Smooth muscle cell (in vitro differentiated cells): ENCODE measurements at regions not wholly inside any gene's neighbourhood (a gene's known extent, or its start where the extent isn't known, plus 50 kb on each side); places are given as distances from the start of the nearest gene placed in this dataset.

Experiments used
- DNase-seq: peaks from one replicate; lab custom pipeline; 2025; ENCODE audit not compliant: unreplicated experiment; lab: John Stamatoyannopoulos, UW
- H2AFZ ChIP-seq: fragments of 200-600 bp; sonication (generic); 2 replicates; pipeline ENCODE4 v1.6.0; 2016; ENCODE audit warnings: antibody characterized with exemption, low read depth, mild to moderate bottlenecking
- H3F3A ChIP-seq: fragments of 200-600 bp; sonication (generic); 2 replicates; pipeline ENCODE4 v1.6.0; 2017; ENCODE audit warnings: antibody characterized with exemption, low read depth
- H3K27ac ChIP-seq: fragments of 200-600 bp; sonication (generic); 2 replicates; pipeline ENCODE4 v1.5.1; 2016; ENCODE audit warnings: low read depth, mild to moderate bottlenecking
- H3K27me3 ChIP-seq: fragments of 200-600 bp; sonication (generic); 2 replicates; pipeline ENCODE4 v1.6.1; 2016; ENCODE audit warnings: low read depth, mild to moderate bottlenecking
- H3K36me3 ChIP-seq: fragments of 200-600 bp; sonication (generic); 2 replicates; pipeline ENCODE4 v1.5.1; 2016; ENCODE audit warnings: low read depth
- H3K4me1 ChIP-seq: fragments of 200-600 bp; sonication (generic); 2 replicates; pipeline ENCODE4 v1.5.1; 2016; ENCODE audit warnings: low read depth
- H3K4me2 ChIP-seq: fragments of 200-600 bp; sonication (generic); 2 replicates; pipeline ENCODE4 v1.6.0; 2016; ENCODE audit warnings: mild to moderate bottlenecking
- H3K4me3 ChIP-seq: fragments of 200-600 bp; sonication (generic); 2 replicates; pipeline ENCODE4 v1.5.1; 2016; ENCODE audit warnings: mild to moderate bottlenecking
- H3K79me2 ChIP-seq: fragments of 200-600 bp; sonication (generic); 2 replicates; pipeline ENCODE4 v1.6.0; 2016; ENCODE audit warnings: low read depth, mild to moderate bottlenecking
- H3K9ac ChIP-seq: fragments of 200-600 bp; sonication (generic); 2 replicates; pipeline ENCODE4 v1.6.0; 2016; ENCODE audit warnings: low read depth
- H3K9me3 ChIP-seq: fragments of 200-600 bp; sonication (generic); replicated peaks from 2 replicates; pipeline ENCODE4 v1.5.1; 2016; ENCODE audit warnings: low read depth
- H4K20me1 ChIP-seq: fragments of 200-600 bp; sonication (generic); 2 replicates; pipeline ENCODE4 v1.6.0; 2016; ENCODE audit warnings: low read depth
- WGBS: methylation state at CpG from one replicate; pipeline ENCODE4 v1.1.7; 2016; ENCODE audit warnings: low lambda C conversion rate; 5-methylcytosine and 5-hydroxymethylcytosine counted together
- TF ChIP-seq, protein P1 (sequence below): fragments of 200-600 bp; sonication (generic); IDR thresholded peaks from 2 replicates; pipeline ENCODE4 v1.5.1; 2017; ENCODE audit warnings: borderline replicate concordance, mild to moderate bottlenecking, antibody characterized with exemption; ENCODE audit not compliant: insufficient read depth, poor library complexity, severe bottlenecking

DNA sequence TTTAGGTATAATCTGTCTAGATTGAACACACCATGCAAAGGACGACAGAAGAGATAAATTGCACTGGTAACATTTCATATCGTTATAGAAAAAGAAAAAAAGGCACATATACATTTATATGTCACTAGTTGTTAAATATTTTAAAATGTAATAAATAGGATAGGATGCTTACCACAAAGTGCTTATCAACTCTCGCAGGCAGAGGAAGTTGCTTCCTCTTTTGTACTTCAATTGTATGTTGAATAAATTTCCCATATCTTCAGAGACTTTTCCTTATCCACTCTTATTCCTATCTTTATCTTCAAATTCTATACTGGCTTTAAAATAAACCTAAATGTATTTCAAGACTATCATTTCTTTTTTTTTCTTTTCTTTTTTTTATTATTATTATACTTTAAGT, 163.3 kb upstream of the SPOCK3 start:
- Histone ChIP-seq H3F3A (no peaks in the 10 kb centered on the region), H4K20me1 (no peaks in the 10 kb centered on the region), H3K9me3 (no peaks in the 10 kb centered on the region), H3K27me3 (no peaks in the 10 kb centered on the region), H3K79me2 (no peaks in the 10 kb centered on the region), H3K4me3 (no peak overlapping the region), H3K4me1 (no peaks in the 10 kb centered on the region), H3K27ac (no peak overlapping the region), H3K36me3 (no peaks in the 10 kb centered on the region), H3K4me2 (no peak overlapping the region), H3K9ac (no peak overlapping the region), H2AFZ (no peak overlapping the region)
- DNase-seq: no peak
- 93% methylated on average over 3 of the region's 3 CpGs for WGBS
- TF ChIP-seq, protein P1, sequence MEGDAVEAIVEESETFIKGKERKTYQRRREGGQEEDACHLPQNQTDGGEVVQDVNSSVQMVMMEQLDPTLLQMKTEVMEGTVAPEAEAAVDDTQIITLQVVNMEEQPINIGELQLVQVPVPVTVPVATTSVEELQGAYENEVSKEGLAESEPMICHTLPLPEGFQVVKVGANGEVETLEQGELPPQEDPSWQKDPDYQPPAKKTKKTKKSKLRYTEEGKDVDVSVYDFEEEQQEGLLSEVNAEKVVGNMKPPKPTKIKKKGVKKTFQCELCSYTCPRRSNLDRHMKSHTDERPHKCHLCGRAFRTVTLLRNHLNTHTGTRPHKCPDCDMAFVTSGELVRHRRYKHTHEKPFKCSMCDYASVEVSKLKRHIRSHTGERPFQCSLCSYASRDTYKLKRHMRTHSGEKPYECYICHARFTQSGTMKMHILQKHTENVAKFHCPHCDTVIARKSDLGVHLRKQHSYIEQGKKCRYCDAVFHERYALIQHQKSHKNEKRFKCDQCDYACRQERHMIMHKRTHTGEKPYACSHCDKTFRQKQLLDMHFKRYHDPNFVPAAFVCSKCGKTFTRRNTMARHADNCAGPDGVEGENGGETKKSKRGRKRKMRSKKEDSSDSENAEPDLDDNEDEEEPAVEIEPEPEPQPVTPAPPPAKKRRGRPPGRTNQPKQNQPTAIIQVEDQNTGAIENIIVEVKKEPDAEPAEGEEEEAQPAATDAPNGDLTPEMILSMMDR: no peak

DNA sequence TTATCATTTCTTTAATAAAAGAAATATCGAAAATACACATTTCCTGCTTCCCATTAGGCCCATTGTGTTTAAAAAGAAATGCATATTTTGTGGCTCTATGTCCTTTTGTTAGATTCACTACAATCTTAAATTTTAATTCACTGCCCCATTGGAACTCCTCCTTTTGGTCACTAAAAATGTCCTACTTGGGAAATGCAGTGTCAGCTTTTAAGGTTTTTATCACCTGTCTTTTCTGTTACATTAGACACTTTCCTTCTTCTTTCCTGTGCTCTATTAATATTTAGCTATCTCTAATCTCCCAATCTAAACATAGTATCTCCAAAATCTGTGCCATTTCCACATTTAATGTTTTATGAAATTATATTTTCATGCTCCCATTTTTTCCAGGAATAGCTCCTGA, 164.9 kb upstream of the SPOCK3 start:
- H3K4me3 ChIP-seq: no peak overlapping the region
- H3K9ac ChIP-seq: no peak overlapping the region
- H3K9me3 ChIP-seq: no peaks in the 10 kb centered on the region
- no peaks in the 10 kb centered on the region for H3K27me3 ChIP-seq
- H3K4me2 ChIP-seq: no peak overlapping the region
- H3K27ac ChIP-seq: no peak overlapping the region
- H3F3A ChIP-seq: no peaks in the 10 kb centered on the region
- no peaks in the 10 kb centered on the region for H4K20me1 ChIP-seq
- no peaks in the 10 kb centered on the region for H3K79me2 ChIP-seq
- no peak for DNase-seq
- TF ChIP-seq, protein P1: no peak
- H3K36me3 ChIP-seq: no peaks in the 10 kb centered on the region
- WGBS: 81% methylated on average over 1 of the region's 1 CpG
- no peak overlapping the region for H2AFZ ChIP-seq
- H3K4me1 ChIP-seq: no peaks in the 10 kb centered on the region

DNA sequence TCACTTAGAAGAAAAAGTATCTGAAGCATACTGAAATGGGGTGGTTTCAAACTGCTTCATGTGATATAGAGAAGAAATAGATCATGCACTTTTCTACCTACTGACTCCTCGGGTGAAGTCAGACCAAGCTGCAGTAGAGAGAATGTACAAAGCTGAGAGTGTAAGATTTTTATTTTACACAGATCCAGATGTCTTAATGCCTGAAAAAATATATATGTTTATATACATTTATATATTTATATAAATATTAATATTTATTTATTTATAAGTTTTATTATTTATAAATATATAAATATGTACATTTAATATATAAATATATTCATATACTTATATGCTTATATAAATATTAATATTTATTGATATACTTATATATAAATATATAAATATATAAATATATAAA, 171.9 kb upstream of the SPOCK3 start:
- H3K4me1 ChIP-seq: no peaks in the 10 kb centered on the region
- H3K27ac ChIP-seq: no peak overlapping the region
- no peaks in the 10 kb centered on the region for H4K20me1 ChIP-seq
- H3K4me3 ChIP-seq: no peak overlapping the region
- DNase-seq: no peak
- H2AFZ ChIP-seq: no peak overlapping the region
- H3K79me2 ChIP-seq: no peaks in the 10 kb centered on the region
- H3K27me3 ChIP-seq: peaks cover under 1% of the 10 kb centered on the region
- H3K4me2 ChIP-seq: no peak overlapping the region
- no peaks in the 10 kb centered on the region for H3F3A ChIP-seq
- H3K36me3 ChIP-seq: no peaks in the 10 kb centered on the region
- H3K9me3 ChIP-seq: no peaks in the 10 kb centered on the region
- TF ChIP-seq, protein P1: no peak
- no peak overlapping the region for H3K9ac ChIP-seq
- 91% methylated on average over 1 of the region's 1 CpG for WGBS

DNA sequence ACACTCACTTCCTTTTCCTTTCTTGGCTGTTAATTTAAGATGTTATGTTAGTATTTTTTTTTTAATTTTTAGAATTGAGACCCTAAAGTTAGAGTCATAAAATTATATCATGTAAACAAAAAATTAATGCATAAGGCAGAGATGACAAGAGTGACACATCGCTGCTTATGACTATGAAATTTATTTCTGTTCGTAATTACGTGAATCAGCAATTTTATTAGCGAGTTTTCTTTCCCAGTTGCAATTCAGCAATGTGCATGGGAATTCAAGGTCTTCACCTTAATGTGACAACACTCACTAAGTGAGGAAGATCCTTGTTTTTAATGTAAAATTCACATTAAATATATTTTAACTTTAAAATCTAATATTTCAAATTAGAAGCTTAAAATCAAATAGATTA, 181.2 kb upstream of the SPOCK3 start:
- no peak for DNase-seq
- H3K36me3 ChIP-seq: no peaks in the 10 kb centered on the region
- H3K4me1 ChIP-seq: no peaks in the 10 kb centered on the region
- no peak overlapping the region for H3K4me3 ChIP-seq
- H3K9ac ChIP-seq: no peak overlapping the region
- no peaks in the 10 kb centered on the region for H3K79me2 ChIP-seq
- no peaks in the 10 kb centered on the region for H3F3A ChIP-seq
- no peak overlapping the region for H3K4me2 ChIP-seq
- peaks cover 13% of the 10 kb centered on the region for H3K27me3 ChIP-seq
- H3K27ac ChIP-seq: no peak overlapping the region
- no peak overlapping the region for H2AFZ ChIP-seq
- 96% methylated on average over 4 of the region's 4 CpGs for WGBS
- TF ChIP-seq, protein P1: no peak
- H4K20me1 ChIP-seq: no peaks in the 10 kb centered on the region
- H3K9me3 ChIP-seq: no peaks in the 10 kb centered on the region
